ENCODE measurements at regions not wholly inside any gene's neighbourhood (a gene's known extent, or its start where the extent isn't known, plus 50 kb on each side); places are given as distances from the start of the nearest gene placed in this dataset.

GRCh38 chr1:106027871-106028270, 1028.6 kb upstream of the PRMT6 start:
- Histone ChIP-seq H3K4me2 (no peak overlapping the region), H3K36me3 (replicated peaks; ENCODE audit: insufficient read depth, low read depth) (no peaks in the 10 kb centered on the region), H4K20me1 (ENCODE audit: insufficient read depth, poor library complexity, severe bottlenecking) (no peaks in the 10 kb centered on the region), H3K79me2 (no peaks in the 10 kb centered on the region), H3K27ac (no peak overlapping the region), H3K27me3 (no peaks in the 10 kb centered on the region), H3K4me3 (no peak overlapping the region), H2AFZ (no peak overlapping the region), H3K9me3 (ENCODE audit: low read depth) (no peaks in the 10 kb centered on the region), H3K9me2 (replicated peaks; ENCODE audit: insufficient read depth) (no peaks in the 10 kb centered on the region), H3K4me1 (ENCODE audit: insufficient read depth) (no peaks in the 10 kb centered on the region)
- WGBS (ENCODE audit: low lambda C conversion rate, missing lambda C conversion rate) = 92% methylated on average over 2 of the region's 2 CpGs
- TF ChIP-seq EZH2 (IDR thresholded peaks at IDR 0.05; ENCODE audit: borderline replicate concordance) = no peak
- TF ChIP-seq EZH2phosphoT487 (IDR thresholded peaks at IDR 0.05; ENCODE audit: low read depth, severe bottlenecking, unreplicated experiment) = no peak
- TF ChIP-seq CTCF (IDR thresholded peaks at IDR 0.05; ENCODE audit: poor library complexity) = no peak
- DNase-seq (ENCODE audit: low spot score) = no peak

- Histone ChIP-seq H3K36me3 (replicated peaks; ENCODE audit: insufficient read depth, low read depth) (no peaks in the 10 kb centered on the region), H3K9me2 (replicated peaks; ENCODE audit: insufficient read depth) (no peaks in the 10 kb centered on the region), H3K79me2 (no peaks in the 10 kb centered on the region), H2AFZ (no peak overlapping the region), H3K4me1 (ENCODE audit: insufficient read depth) (no peaks in the 10 kb centered on the region), H3K27ac (no peak overlapping the region), H3K27me3 (no peaks in the 10 kb centered on the region), H4K20me1 (ENCODE audit: insufficient read depth, poor library complexity, severe bottlenecking) (no peaks in the 10 kb centered on the region), H3K9me3 (ENCODE audit: low read depth) (no peaks in the 10 kb centered on the region), H3K4me3 (no peak overlapping the region), H3K4me2 (no peak overlapping the region)
- DNase-seq (ENCODE audit: low spot score) = no peak
- TF ChIP-seq CTCF (IDR thresholded peaks at IDR 0.05; ENCODE audit: poor library complexity) (no peak), EZH2phosphoT487 (IDR thresholded peaks at IDR 0.05; ENCODE audit: low read depth, severe bottlenecking, unreplicated experiment) (no peak), EZH2 (IDR thresholded peaks at IDR 0.05; ENCODE audit: borderline replicate concordance) (no peak)
These were observed 1018.9 kb upstream of the PRMT6 start for GRCh38 chr1:106037526-106037925.

- no peak for TF ChIP-seq EZH2 (IDR thresholded peaks at IDR 0.05; ENCODE audit: borderline replicate concordance)
- no peak for TF ChIP-seq CTCF (IDR thresholded peaks at IDR 0.05; ENCODE audit: poor library complexity)
- TF ChIP-seq EZH2phosphoT487 (IDR thresholded peaks at IDR 0.05; ENCODE audit: low read depth, severe bottlenecking, unreplicated experiment) = no peak
- WGBS (ENCODE audit: low lambda C conversion rate, missing lambda C conversion rate) = 70% methylated on average over 1 of the region's 1 CpG
These were observed 1018.2 kb upstream of the PRMT6 start for GRCh38 chr1:106038260-106038659.

GRCh38 chr1:106043971-106044370, 1012.5 kb upstream of the PRMT6 start:
- WGBS (ENCODE audit: low lambda C conversion rate, missing lambda C conversion rate) = 92% methylated on average over 2 of the region's 2 CpGs
- no peak for TF ChIP-seq EZH2phosphoT487 (IDR thresholded peaks at IDR 0.05; ENCODE audit: low read depth, severe bottlenecking, unreplicated experiment)
- no peak overlapping the region for H3K4me2 ChIP-seq
- no peaks in the 10 kb centered on the region for H3K4me1 ChIP-seq (ENCODE audit: insufficient read depth)
- H3K27me3 ChIP-seq = no peaks in the 10 kb centered on the region
- H3K9me3 ChIP-seq (ENCODE audit: low read depth) = no peaks in the 10 kb centered on the region
- no peaks in the 10 kb centered on the region for H3K36me3 ChIP-seq (replicated peaks; ENCODE audit: insufficient read depth, low read depth)
- no peak overlapping the region for H3K4me3 ChIP-seq
- no peaks in the 10 kb centered on the region for H4K20me1 ChIP-seq (ENCODE audit: insufficient read depth, poor library complexity, severe bottlenecking)
- no peak overlapping the region for H3K27ac ChIP-seq
- no peaks in the 10 kb centered on the region for H3K9me2 ChIP-seq (replicated peaks; ENCODE audit: insufficient read depth)
- no peak for DNase-seq (ENCODE audit: low spot score)
- no peak overlapping the region for H2AFZ ChIP-seq
- no peaks in the 10 kb centered on the region for H3K79me2 ChIP-seq

More at GRCh38 chr1:106038260-106038659, 1018.2 kb upstream of the PRMT6 start:
- H3K4me2 ChIP-seq = no peak overlapping the region
- no peak overlapping the region for H2AFZ ChIP-seq
- no peaks in the 10 kb centered on the region for H3K36me3 ChIP-seq (replicated peaks; ENCODE audit: insufficient read depth, low read depth)
- no peak overlapping the region for H3K27ac ChIP-seq
- no peaks in the 10 kb centered on the region for H3K79me2 ChIP-seq
- H3K27me3 ChIP-seq = no peaks in the 10 kb centered on the region
- no peak for DNase-seq (ENCODE audit: low spot score)
- H3K4me3 ChIP-seq = no peak overlapping the region
- H3K9me3 ChIP-seq (ENCODE audit: low read depth) = no peaks in the 10 kb centered on the region
- H4K20me1 ChIP-seq (ENCODE audit: insufficient read depth, poor library complexity, severe bottlenecking) = no peaks in the 10 kb centered on the region
- H3K9me2 ChIP-seq (replicated peaks; ENCODE audit: insufficient read depth) = no peaks in the 10 kb centered on the region
- no peaks in the 10 kb centered on the region for H3K4me1 ChIP-seq (ENCODE audit: insufficient read depth)
